GM23338 (cell line): ENCODE measurements at regions not wholly inside any gene's neighbourhood (a gene's known extent, or its start where the extent isn't known, plus 50 kb on each side); places are given as distances from the start of the nearest gene placed in this dataset.

Experiments used
- ATAC-seq: fragments of 200-7000 bp; cut with Tn5 transposase; 3 replicates; pipeline ENCODE4 v1.9.1; 2020
- DNase-seq: peaks from one replicate; pipeline ENCODE4 v3.0.0-alpha.2; 2015; ENCODE audit warnings: low spot score
- H2AFZ ChIP-seq: fragments of 200-600 bp; sonication (generic); 2 replicates; pipeline ENCODE4 v1.8.0; 2016; ENCODE audit warnings: antibody characterized with exemption, mild to moderate bottlenecking, moderate library complexity
- H3F3A ChIP-seq: fragments of 200-600 bp; sonication (generic); replicated peaks from 2 replicates; pipeline ENCODE4 v1.8.0; 2017; ENCODE audit warnings: antibody characterized with exemption, mixed run types, low read depth
- H3K27ac ChIP-seq: fragments of 200-600 bp; sonication (generic); 2 replicates; pipeline ENCODE4 v1.6.1; 2016; ENCODE audit warnings: low read depth
- H3K27me3 ChIP-seq: fragments of 200-600 bp; sonication (generic); 2 replicates; pipeline ENCODE4 v1.8.0; 2016; ENCODE audit warnings: mild to moderate bottlenecking, mixed run types, moderate library complexity; ENCODE audit not compliant: insufficient read depth
- H3K36me3 ChIP-seq: fragments of 200-600 bp; sonication (generic); 2 replicates; pipeline ENCODE4 v1.8.0; 2016; ENCODE audit warnings: mild to moderate bottlenecking; ENCODE audit not compliant: insufficient read depth
- H3K4me1 ChIP-seq: fragments of 200-600 bp; sonication (generic); 2 replicates; pipeline ENCODE4 v1.8.0; 2016; ENCODE audit warnings: mild to moderate bottlenecking, moderate library complexity; ENCODE audit not compliant: insufficient read depth
- H3K4me2 ChIP-seq: fragments of 200-600 bp; sonication (generic); 2 replicates; pipeline ENCODE4 v1.7.1; 2017; ENCODE audit warnings: mixed run types
- H3K4me3 ChIP-seq: fragments of 200-600 bp; sonication (generic); 2 replicates; pipeline ENCODE4 v1.6.1; 2016; ENCODE audit warnings: mixed run types
- H3K79me2 ChIP-seq: fragments of 200-600 bp; sonication (generic); replicated peaks from 2 replicates; pipeline ENCODE4 v1.8.0; 2017; ENCODE audit warnings: mild to moderate bottlenecking; ENCODE audit not compliant: insufficient read depth
- H3K9me2 ChIP-seq: fragments of 200-600 bp; sonication (generic); 2 replicates; pipeline ENCODE4 v1.8.0; 2017; ENCODE audit not compliant: insufficient read depth
- H4K20me1 ChIP-seq: fragments of 200-600 bp; sonication (generic); replicated peaks from 2 replicates; pipeline ENCODE4 v1.8.0; 2017; ENCODE audit warnings: mild to moderate bottlenecking; ENCODE audit not compliant: insufficient read depth
- H3K27ac Mint-ChIP-seq: 2 replicates; pipeline ENCODE4 v1.8.0; 2020; ENCODE audit warnings: inconsistent platforms, mild to moderate bottlenecking, moderate library complexity, mixed read lengths
- H3K27me3 Mint-ChIP-seq: 3 replicates; pipeline ENCODE4 v1.8.0; 2022; ENCODE audit warnings: low read depth, mild to moderate bottlenecking, moderate library complexity, mixed read lengths, inconsistent platforms; ENCODE audit not compliant: insufficient read depth, poor library complexity
- H3K36me3 Mint-ChIP-seq: 3 replicates; pipeline ENCODE4 v1.8.0; 2021; ENCODE audit warnings: low read depth, mild to moderate bottlenecking, inconsistent platforms, moderate library complexity, mixed read lengths
- H3K4me1 Mint-ChIP-seq: 3 replicates; pipeline ENCODE4 v1.8.0; 2020; ENCODE audit warnings: mild to moderate bottlenecking, inconsistent platforms, mixed read lengths
- H3K4me3 Mint-ChIP-seq: 3 replicates; pipeline ENCODE4 v1.8.0; 2021; ENCODE audit warnings: moderate library complexity, mild to moderate bottlenecking, inconsistent platforms, mixed read lengths
- H3K9me3 Mint-ChIP-seq: 3 replicates; pipeline ENCODE4 v1.8.0; 2020; ENCODE audit warnings: moderate library complexity, mild to moderate bottlenecking, inconsistent platforms, mixed read lengths
- CTCF ChIP-seq, 2 experiments: fragments of 200-600 bp in 1 of 2; sonication (generic) in 1 of 2; conservative IDR thresholded peaks; 2 replicates each; pipeline versions ENCODE4 v1.5.1 to v1.6.1; 2016 to 2017; ENCODE audit warnings: antibody characterized with exemption in 2 of 2, low read depth in 2 of 2, mild to moderate bottlenecking in 2 of 2, moderate library complexity in 1 of 2
- EZH2 ChIP-seq: fragments of 200-600 bp; sonication (generic); IDR thresholded peaks from one replicate; pipeline ENCODE4 v1.8.0; 2017; ENCODE audit warnings: antibody characterized with exemption, mild to moderate bottlenecking, low read depth; ENCODE audit not compliant: unreplicated experiment
- NANOG ChIP-seq: IDR thresholded peaks from 2 replicates; pipeline ENCODE4 v1.6.1; 2016; ENCODE audit warnings: antibody characterized with exemption, borderline replicate concordance
- POLR2AphosphoS5 ChIP-seq: IDR thresholded peaks from 2 replicates; pipeline ENCODE4 v1.6.1; 2016; ENCODE audit warnings: antibody characterized with exemption, low read depth
- STAT1 ChIP-seq: IDR thresholded peaks from one replicate; pipeline ENCODE4 v1.6.1; 2016; ENCODE audit warnings: antibody characterized with exemption; ENCODE audit not compliant: unreplicated experiment
- ZNF462 ChIP-seq: fragments of 250-450 bp; sonication (Bioruptor Pico); IDR thresholded peaks from 2 replicates; pipeline ENCODE4 v1.5.0; 2020; ENCODE audit warnings: mild to moderate bottlenecking, moderate library complexity

GRCh38 chr9:82216435-82216834, 227.9 kb downstream of the SPATA31D1 start (continued):
- no peak for TF ChIP-seq ZNF462 (CRISPR knock-in tag)
- no peak for TF ChIP-seq STAT1
- TF ChIP-seq CTCF (conservative IDR thresholded peaks at IDR 0.05; ENCODE audit: low read depth in 2 of 2), result no peak
- no peak for TF ChIP-seq EZH2
- TF ChIP-seq POLR2AphosphoS5, result no peak

GRCh38 chr9:82223442-82223841, 234.9 kb downstream of the SPATA31D1 start:
- no peaks in the 10 kb centered on the region for H3K36me3 Mint-ChIP-seq
- H3K4me3 Mint-ChIP-seq, result no peak overlapping the region
- no peak overlapping the region for H3K4me3 ChIP-seq
- peaks cover 2% of the 10 kb centered on the region for H3K27me3 Mint-ChIP-seq
- no peaks in the 10 kb centered on the region for H3K4me1 ChIP-seq
- H3F3A ChIP-seq, result no peaks in the 10 kb centered on the region
- DNase-seq (no peak), ATAC-seq (no peak)
- no peaks in the 10 kb centered on the region; the same call in 2 of the 3 replicates for H3K4me1 Mint-ChIP-seq
- no peak overlapping the region for H2AFZ ChIP-seq
- no peaks in the 10 kb centered on the region for H4K20me1 ChIP-seq
- no peaks in the 10 kb centered on the region for H3K27me3 ChIP-seq
- H3K9me3 Mint-ChIP-seq, result peaks cover 6% of the 10 kb centered on the region; the same call in 2 of the 3 replicates
- no peak overlapping the region for H3K27ac ChIP-seq
- H3K79me2 ChIP-seq, result no peaks in the 10 kb centered on the region
- no peak overlapping the region for H3K27ac Mint-ChIP-seq
- peaks cover 12% of the 10 kb centered on the region; the same call in 1 of the 2 replicates for H3K9me2 ChIP-seq
- no peaks in the 10 kb centered on the region for H3K36me3 ChIP-seq
- H3K4me2 ChIP-seq, result no peak overlapping the region
- TF ChIP-seq POLR2AphosphoS5 (no peak), NANOG (no peak), ZNF462 (CRISPR knock-in tag) (no peak), EZH2 (no peak)
